ENCODE measurements at regions not wholly inside any gene's neighbourhood (a gene's known extent, or its start where the extent isn't known, plus 50 kb on each side); places are given as distances from the start of the nearest gene placed in this dataset.

DNA sequence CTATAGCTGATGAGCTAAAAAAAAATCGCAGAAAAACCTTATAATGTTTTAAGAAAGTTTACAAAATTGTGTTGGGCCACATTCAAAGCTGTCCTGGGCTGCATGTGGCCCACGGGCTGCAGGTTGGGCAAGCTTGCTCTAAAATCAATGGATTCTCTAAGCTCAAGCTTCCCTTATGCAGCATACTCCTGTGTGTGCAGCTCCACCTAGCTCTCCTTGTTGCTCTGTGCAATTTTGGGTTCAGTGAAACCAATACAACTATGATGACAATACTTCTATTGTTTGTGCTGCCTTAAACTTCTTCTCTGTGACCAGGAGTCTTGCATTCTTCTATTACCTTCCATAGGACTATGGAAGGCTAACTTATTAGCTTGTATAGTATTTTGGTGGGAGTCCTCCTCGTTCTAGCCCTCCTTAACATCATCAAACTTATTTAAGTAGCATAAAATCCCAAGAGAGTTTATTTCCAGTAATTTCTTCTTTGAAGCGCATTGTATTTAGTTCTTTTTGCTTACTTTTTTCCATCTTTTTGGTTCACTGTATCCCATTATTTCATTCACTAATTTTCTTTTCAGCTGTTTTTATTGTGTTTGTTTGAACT, 170.9 kb upstream of the SMIM30 start (continued):
- TF ChIP-seq BMI1 (IDR thresholded peaks at IDR 0.05; ENCODE audit: borderline replicate concordance): no peak
- TF ChIP-seq MXI1 (IDR thresholded peaks at IDR 0.05; ENCODE audit: low read depth, low read length): no peak
- peak; percentile 61 for TF ChIP-seq RAD21 (IDR thresholded peaks at IDR 0.05; ENCODE audit: insufficient read depth, low read depth, low read length)
- TF ChIP-seq KAT2A (conservative IDR thresholded peaks at IDR 0.05; ENCODE audit: control insufficient read depth, low read depth, low read length): no peak

DNA sequence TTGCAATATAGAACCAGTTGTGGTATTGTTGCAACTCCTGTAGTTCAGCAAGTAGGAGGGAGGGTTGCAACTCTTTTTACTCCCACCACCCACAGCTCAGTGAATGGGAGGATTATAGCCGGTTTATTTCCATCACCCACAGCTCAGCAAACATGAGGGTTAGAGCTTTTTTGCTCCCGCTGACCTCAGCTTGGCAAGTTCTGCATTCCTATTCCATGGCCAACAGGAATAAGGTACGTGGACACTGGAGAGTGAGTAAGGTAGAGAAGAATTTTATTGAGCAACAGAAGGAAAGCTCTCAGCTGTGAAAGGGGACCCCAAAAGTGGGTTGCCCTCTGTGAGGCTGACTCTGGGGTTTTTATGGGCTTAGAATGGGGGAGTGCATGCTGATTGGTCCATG, 167.1 kb upstream of the SMIM30 start:
- POLR2A ChIA-PET: no interaction called here
- WGBS (ENCODE audit: insufficient coverage, insufficient replicate concordance, low lambda C conversion rate, missing lambda C conversion rate): 11% methylated on average over 3 of the region's 3 CpGs
- Histone ChIP-seq H2AFZ (ENCODE audit: control insufficient read depth, low read depth, low read length) (no peak overlapping the region), H3K79me2 (ENCODE audit: control insufficient read depth, insufficient read depth, low read length) (no peaks in the 10 kb centered on the region), H3K9ac (ENCODE audit: control insufficient read depth, insufficient read depth, low read length) (no peak overlapping the region), H3K4me3 (no peak overlapping the region), H3K27ac (ENCODE audit: control insufficient read depth, insufficient read depth) (no peak overlapping the region), H3K4me1 (ENCODE audit: control insufficient read depth, insufficient read depth, low read length) (no peaks in the 10 kb centered on the region), H4K20me1 (ENCODE audit: control insufficient read depth, insufficient read depth) (no peaks in the 10 kb centered on the region), H3K9me3 (replicated peaks; ENCODE audit: control insufficient read depth, insufficient read depth, low read length) (no peaks in the 10 kb centered on the region), H3K4me2 (ENCODE audit: control insufficient read depth, insufficient read depth) (no peak overlapping the region), H3K36me3 (ENCODE audit: control insufficient read depth in 2 of 2, insufficient read depth in 2 of 2, low read length in 1 of 2) (no peaks in the 10 kb centered on the region), H3K27me3 (replicated peaks in 1 of 2; ENCODE audit: control insufficient read depth in 2 of 2, insufficient read depth in 2 of 2, low read length in 1 of 2) (no peaks in the 10 kb centered on the region)
- no peak for DNase-seq (ENCODE audit: low read depth, low spot score)
- TF ChIP-seq MXI1 (IDR thresholded peaks at IDR 0.05; ENCODE audit: low read depth, low read length): no peak
- no peak for TF ChIP-seq ZZZ3 (IDR thresholded peaks at IDR 0.05; ENCODE audit: control insufficient read depth, insufficient read length, low read depth)
- TF ChIP-seq, protein P1, sequence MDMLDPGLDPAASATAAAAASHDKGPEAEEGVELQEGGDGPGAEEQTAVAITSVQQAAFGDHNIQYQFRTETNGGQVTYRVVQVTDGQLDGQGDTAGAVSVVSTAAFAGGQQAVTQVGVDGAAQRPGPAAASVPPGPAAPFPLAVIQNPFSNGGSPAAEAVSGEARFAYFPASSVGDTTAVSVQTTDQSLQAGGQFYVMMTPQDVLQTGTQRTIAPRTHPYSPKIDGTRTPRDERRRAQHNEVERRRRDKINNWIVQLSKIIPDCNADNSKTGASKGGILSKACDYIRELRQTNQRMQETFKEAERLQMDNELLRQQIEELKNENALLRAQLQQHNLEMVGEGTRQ (IDR thresholded peaks at IDR 0.05; ENCODE audit: borderline replicate concordance, low read depth, low read length): no peak
- TF ChIP-seq LARP7 (IDR thresholded peaks at IDR 0.05): no peak
- TF ChIP-seq CREB1 (IDR thresholded peaks at IDR 0.05; ENCODE audit: low read depth): no peak
- TF ChIP-seq, protein P2, sequence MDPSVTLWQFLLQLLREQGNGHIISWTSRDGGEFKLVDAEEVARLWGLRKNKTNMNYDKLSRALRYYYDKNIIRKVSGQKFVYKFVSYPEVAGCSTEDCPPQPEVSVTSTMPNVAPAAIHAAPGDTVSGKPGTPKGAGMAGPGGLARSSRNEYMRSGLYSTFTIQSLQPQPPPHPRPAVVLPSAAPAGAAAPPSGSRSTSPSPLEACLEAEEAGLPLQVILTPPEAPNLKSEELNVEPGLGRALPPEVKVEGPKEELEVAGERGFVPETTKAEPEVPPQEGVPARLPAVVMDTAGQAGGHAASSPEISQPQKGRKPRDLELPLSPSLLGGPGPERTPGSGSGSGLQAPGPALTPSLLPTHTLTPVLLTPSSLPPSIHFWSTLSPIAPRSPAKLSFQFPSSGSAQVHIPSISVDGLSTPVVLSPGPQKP (IDR thresholded peaks at IDR 0.05; ENCODE audit: low read depth, low read length): no peak
- TF ChIP-seq CHD2 (IDR thresholded peaks at IDR 0.05; ENCODE audit: borderline replicate concordance, low read depth, low read length): no peak
- no peak for TF ChIP-seq YY1 (IDR thresholded peaks at IDR 0.05; ENCODE audit: low read depth, low read length)
- no peak for TF ChIP-seq KAT2A (conservative IDR thresholded peaks at IDR 0.05; ENCODE audit: control insufficient read depth, low read depth, low read length)
- no peak for TF ChIP-seq RELA (IDR thresholded peaks at IDR 0.05; ENCODE audit: borderline replicate concordance, partially characterized antibody)
- no peak for TF ChIP-seq MYB (IDR thresholded peaks at IDR 0.05; ENCODE audit: borderline replicate concordance, low read depth, low read length)
- TF ChIP-seq, protein P3, sequence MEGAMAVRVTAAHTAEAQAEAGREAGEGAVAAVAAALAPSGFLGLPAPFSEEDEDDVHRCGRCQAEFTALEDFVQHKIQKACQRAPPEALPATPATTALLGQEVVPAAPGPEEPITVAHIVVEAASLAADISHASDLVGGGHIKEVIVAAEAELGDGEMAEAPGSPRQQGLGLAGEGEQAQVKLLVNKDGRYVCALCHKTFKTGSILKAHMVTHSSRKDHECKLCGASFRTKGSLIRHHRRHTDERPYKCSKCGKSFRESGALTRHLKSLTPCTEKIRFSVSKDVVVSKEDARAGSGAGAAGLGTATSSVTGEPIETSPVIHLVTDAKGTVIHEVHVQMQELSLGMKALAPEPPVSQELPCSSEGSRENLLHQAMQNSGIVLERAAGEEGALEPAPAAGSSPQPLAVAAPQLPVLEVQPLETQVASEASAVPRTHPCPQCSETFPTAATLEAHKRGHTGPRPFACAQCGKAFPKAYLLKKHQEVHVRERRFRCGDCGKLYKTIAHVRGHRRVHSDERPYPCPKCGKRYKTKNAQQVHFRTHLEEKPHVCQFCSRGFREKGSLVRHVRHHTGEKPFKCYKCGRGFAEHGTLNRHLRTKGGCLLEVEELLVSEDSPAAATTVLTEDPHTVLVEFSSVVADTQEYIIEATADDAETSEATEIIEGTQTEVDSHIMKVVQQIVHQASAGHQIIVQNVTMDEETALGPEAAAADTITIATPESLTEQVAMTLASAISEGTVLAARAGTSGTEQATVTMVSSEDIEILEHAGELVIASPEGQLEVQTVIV (IDR thresholded peaks at IDR 0.05; ENCODE audit: borderline replicate concordance, partially characterized antibody): no peak
- TF ChIP-seq RCOR1 (conservative IDR thresholded peaks at IDR 0.05; ENCODE audit: low read depth, low read length): no peak
- no peak for TF ChIP-seq HDAC2 (IDR thresholded peaks at IDR 0.05)
- no peak for TF ChIP-seq WRNIP1 (IDR thresholded peaks at IDR 0.05; ENCODE audit: borderline replicate concordance, low read depth, low read length)
- TF ChIP-seq CBX5 (IDR thresholded peaks at IDR 0.05; ENCODE audit: low read depth): no peak
- TF ChIP-seq POU2F2 (IDR thresholded peaks at IDR 0.05; ENCODE audit: borderline replicate concordance, low read depth, low read length): no peak
- TF ChIP-seq SREBF1 (IDR thresholded peaks at IDR 0.05; ENCODE audit: low read length): no peak
- TF ChIP-seq MTA2 (IDR thresholded peaks at IDR 0.05; ENCODE audit: low read depth): no peak
- FAIRE-seq: no peak
- in situ Hi-C loops (cut with MboI) (no loop called here), intact Hi-C loops (cut with micrococcal nuclease; ENCODE audit: unreplicated experiment) (loop anchor here (5.0 to 10.0 kb wide), 3 partner anchors 123 to 731 kb away; no protein-coding TSS in a partner anchor)
- CTCF ChIA-PET: no interaction called here
- no TSS peak for BruUV-seq (replicated peaks)
- SMC1A ChIA-PET (ENCODE audit: uncharacterized antibody, unreplicated experiment): interaction anchor here (1.1 kb wide), 1 partner anchor 24 kb away, joined by 3 read pairs; no protein-coding TSS in a partner anchor
- ATAC-seq: no peak
- RAD21 ChIA-PET (ENCODE audit: unreplicated experiment): no interaction called here
